AG04450 (cell line): ENCODE measurements at regions not wholly inside any gene's neighbourhood (a gene's known extent, or its start where the extent isn't known, plus 50 kb on each side); places are given as distances from the start of the nearest gene placed in this dataset.

Experiments used
- CTCF ChIA-PET: fragments of 300-600, 350-600 bp; formaldehyde crosslinking; extraction: SDS; loops from one replicate; lab custom pipeline; 2022; ENCODE audit warnings: antibody characterized with exemption, inconsistent platforms; lab: Charles Lee
- POLR2A ChIA-PET: fragments of 350-600 bp; formaldehyde crosslinking; extraction: SDS; loops from one replicate; lab custom pipeline; 2021; ENCODE audit warnings: antibody characterized with exemption, inconsistent platforms; lab: Yijun Ruan, JAX
- DNase-seq: peaks from one replicate; pipeline ENCODE4 v3.0.0-alpha.2; 2011; ENCODE audit warnings: low read depth, low spot score
- H3K27ac ChIP-seq: one replicate; pipeline ENCODE4 v1.5.1; 2012; ENCODE audit warnings: low read depth, low read length, control low read depth
- H3K27me3 ChIP-seq: one replicate; pipeline ENCODE4 v1.6.0; 2012; ENCODE audit warnings: low read length; ENCODE audit not compliant: control insufficient read depth, insufficient read depth
- H3K4me3 ChIP-seq: 2 replicates; pipeline ENCODE4 v1.5.1; 2011; ENCODE audit warnings: mild to moderate bottlenecking, low read depth, low read length, control low read depth
- H3K9me3 ChIP-seq: 2 replicates; pipeline ENCODE4 v1.5.1; 2012; ENCODE audit warnings: low read length; ENCODE audit not compliant: control insufficient read depth, insufficient read depth
- TF ChIP-seq, protein P1 (sequence below): IDR thresholded peaks from 2 replicates; pipeline ENCODE4 v1.5.1; 2011; ENCODE audit warnings: low read depth, low read length, control low read depth, inconsistent platforms

DNA sequence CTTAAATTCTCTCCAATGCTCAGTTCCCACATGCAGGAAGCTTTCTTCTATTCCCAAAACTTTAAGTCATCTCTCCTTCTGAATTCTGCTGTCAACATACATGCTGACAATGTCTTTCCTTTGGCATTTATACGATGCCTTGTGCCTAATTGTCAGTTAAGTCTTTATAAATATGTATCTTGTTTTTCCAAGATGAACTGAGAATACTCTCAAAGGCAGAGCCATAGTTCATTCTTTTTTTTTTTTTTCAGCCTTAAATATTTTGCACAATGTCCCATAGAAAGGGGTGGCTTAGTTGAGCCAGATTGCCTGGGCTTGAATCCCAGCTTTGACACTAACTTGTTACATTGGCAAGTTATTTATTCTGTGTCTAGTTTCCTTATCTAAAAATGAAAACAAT is 210.6 kb downstream of the QDPR start:
- CTCF ChIA-PET = no interaction called here
- H3K27me3 ChIP-seq = no peaks in the 10 kb centered on the region

GRCh38 chr4:17296921-17297890 is 214.7 kb downstream of the QDPR start:
- DNase-seq = no peak
- ChIA-PET POLR2A (no interaction called here), CTCF (no interaction called here)
- TF ChIP-seq, protein P1, sequence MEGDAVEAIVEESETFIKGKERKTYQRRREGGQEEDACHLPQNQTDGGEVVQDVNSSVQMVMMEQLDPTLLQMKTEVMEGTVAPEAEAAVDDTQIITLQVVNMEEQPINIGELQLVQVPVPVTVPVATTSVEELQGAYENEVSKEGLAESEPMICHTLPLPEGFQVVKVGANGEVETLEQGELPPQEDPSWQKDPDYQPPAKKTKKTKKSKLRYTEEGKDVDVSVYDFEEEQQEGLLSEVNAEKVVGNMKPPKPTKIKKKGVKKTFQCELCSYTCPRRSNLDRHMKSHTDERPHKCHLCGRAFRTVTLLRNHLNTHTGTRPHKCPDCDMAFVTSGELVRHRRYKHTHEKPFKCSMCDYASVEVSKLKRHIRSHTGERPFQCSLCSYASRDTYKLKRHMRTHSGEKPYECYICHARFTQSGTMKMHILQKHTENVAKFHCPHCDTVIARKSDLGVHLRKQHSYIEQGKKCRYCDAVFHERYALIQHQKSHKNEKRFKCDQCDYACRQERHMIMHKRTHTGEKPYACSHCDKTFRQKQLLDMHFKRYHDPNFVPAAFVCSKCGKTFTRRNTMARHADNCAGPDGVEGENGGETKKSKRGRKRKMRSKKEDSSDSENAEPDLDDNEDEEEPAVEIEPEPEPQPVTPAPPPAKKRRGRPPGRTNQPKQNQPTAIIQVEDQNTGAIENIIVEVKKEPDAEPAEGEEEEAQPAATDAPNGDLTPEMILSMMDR = no peak
- no peaks in the 10 kb centered on the region for H3K27me3 ChIP-seq
- no peak overlapping the region for H3K27ac ChIP-seq
- H3K9me3 ChIP-seq = no peaks in the 10 kb centered on the region
- no peak overlapping the region for H3K4me3 ChIP-seq

More for the DNA sequence above, 210.6 kb downstream of the QDPR start:
- no peak overlapping the region for H3K4me3 ChIP-seq
- TF ChIP-seq, protein P1 = no peak
- H3K27ac ChIP-seq = no peak overlapping the region
- POLR2A ChIA-PET = no interaction called here
- no peaks in the 10 kb centered on the region for H3K9me3 ChIP-seq
- no peak for DNase-seq

GRCh38 chr4:17293901-17294300 is 218.0 kb downstream of the QDPR start:
- no peaks in the 10 kb centered on the region for H3K27me3 ChIP-seq
- TF ChIP-seq, protein P1 = no peak
- H3K4me3 ChIP-seq = no peak overlapping the region
- no peak for DNase-seq
- CTCF ChIA-PET = interaction anchor here (1.2 kb wide), 1 partner anchor 30 kb away, joined by 3 read pairs; no protein-coding TSS in a partner anchor
- no peaks in the 10 kb centered on the region for H3K9me3 ChIP-seq
- no peak overlapping the region for H3K27ac ChIP-seq
- POLR2A ChIA-PET = no interaction called here

DNA sequence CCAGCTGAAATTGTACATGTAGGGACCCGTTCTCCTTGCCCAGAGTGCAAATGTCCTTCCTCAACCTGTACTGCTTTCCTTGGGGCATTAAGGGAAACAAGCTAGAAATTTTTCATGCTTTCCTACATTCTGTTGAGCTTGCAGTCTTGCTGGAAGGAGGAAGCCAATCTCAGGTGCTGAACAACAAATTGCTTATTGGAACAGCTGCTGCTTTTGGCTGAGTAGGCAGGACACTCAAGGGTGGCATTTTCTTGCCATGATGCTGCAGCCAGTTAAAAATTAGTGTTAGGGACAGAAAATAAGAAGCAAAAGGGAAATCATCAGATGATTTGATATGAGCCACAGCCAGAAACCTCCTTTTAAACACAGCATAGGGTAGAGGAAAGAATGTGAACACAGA is 223.7 kb downstream of the QDPR start:
- ChIA-PET CTCF (no interaction called here), POLR2A (interaction anchor here (1.0 kb wide), 1 partner anchor 11 kb away, joined by 7 read pairs; no protein-coding TSS in a partner anchor)
- Histone ChIP-seq H3K27ac (no peak overlapping the region), H3K9me3 (no peaks in the 10 kb centered on the region), H3K27me3 (no peaks in the 10 kb centered on the region), H3K4me3 (no peak overlapping the region)
- DNase-seq = no peak
- TF ChIP-seq, protein P1 = no peak
